ENCODE measurements at regions not wholly inside any gene's neighbourhood (a gene's known extent, or its start where the extent isn't known, plus 50 kb on each side); places are given as distances from the start of the nearest gene placed in this dataset.
A peak's percentile ranks its signal among the peaks of the same experiment; 100 is the strongest.

DNA sequence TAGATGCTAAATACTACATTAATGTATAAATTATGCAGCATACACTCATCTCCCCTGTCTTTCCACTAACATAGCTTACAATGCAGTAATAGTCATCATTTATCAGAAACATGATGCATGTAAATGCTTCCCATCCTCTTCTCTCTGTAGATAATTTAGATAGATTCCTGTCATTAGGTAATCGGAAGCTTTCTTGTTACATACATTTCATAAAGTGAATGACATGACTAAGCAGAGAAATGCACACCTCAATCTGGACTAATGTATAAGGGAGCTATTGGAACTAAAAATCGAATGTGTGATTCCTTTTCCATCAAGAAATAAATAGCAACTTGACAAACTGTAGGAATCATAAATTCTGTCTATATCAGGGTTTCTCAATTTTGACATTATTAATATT, 273.4 kb downstream of the RASSF9 start:
- no peak overlapping the region for H3K4me3 ChIP-seq (ENCODE audit: low read depth, low read length)

GRCh38 chr12:85564786-85565185, 271.4 kb downstream of the RASSF9 start:
- TF ChIP-seq, protein P1, sequence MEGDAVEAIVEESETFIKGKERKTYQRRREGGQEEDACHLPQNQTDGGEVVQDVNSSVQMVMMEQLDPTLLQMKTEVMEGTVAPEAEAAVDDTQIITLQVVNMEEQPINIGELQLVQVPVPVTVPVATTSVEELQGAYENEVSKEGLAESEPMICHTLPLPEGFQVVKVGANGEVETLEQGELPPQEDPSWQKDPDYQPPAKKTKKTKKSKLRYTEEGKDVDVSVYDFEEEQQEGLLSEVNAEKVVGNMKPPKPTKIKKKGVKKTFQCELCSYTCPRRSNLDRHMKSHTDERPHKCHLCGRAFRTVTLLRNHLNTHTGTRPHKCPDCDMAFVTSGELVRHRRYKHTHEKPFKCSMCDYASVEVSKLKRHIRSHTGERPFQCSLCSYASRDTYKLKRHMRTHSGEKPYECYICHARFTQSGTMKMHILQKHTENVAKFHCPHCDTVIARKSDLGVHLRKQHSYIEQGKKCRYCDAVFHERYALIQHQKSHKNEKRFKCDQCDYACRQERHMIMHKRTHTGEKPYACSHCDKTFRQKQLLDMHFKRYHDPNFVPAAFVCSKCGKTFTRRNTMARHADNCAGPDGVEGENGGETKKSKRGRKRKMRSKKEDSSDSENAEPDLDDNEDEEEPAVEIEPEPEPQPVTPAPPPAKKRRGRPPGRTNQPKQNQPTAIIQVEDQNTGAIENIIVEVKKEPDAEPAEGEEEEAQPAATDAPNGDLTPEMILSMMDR (IDR thresholded peaks at IDR 0.05; ENCODE audit: insufficient read depth, low read length), result no peak
- no peak for DNase-seq (ENCODE audit: low read depth)
- H3K4me3 ChIP-seq (ENCODE audit: low read depth, low read length), result no peak overlapping the region

More for the DNA sequence above, 273.4 kb downstream of the RASSF9 start:
- DNase-seq (ENCODE audit: low read depth), result no peak
- TF ChIP-seq, protein P1 (IDR thresholded peaks at IDR 0.05; ENCODE audit: insufficient read depth, low read length), result no peak

DNA sequence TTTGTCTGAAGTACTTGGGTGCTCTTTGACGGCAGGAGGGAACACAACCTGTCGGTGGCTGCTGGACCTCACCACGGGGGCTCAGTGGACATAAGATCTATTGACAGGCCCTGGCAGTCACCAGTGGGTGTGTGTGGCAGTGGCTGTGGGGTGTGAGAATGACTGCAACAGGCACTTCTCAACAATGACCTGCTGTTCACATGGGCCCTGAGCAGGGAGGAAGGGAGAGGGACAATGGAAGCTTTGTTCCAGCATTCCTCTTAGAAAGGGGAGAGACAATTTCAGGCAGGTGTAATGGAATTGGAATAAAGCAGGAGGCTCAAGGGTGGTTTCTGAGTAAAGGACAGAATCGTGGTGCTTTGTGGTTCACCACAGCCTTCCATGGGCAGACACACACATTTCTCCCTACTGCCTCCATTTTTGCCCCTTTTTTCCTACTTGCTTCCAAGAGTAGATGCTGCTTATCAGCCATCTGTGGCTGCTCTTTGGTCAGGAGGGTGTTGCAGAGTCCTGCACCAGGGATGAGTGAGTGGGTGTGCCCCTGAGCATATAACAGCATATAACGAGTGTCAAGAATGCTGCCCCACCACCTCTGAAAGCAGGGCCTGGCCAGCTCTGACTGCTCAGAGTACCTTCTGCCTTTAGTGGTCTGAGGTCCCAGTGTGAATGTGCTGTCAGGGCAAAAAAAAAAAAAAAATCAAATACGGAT, 267.7 kb downstream of the RASSF9 start:
- DNase-seq (ENCODE audit: low read depth), result no peak
- no peak overlapping the region for H3K4me3 ChIP-seq (ENCODE audit: low read depth, low read length)
- TF ChIP-seq, protein P1 (IDR thresholded peaks at IDR 0.05; ENCODE audit: insufficient read depth, low read length), result no peak

DNA sequence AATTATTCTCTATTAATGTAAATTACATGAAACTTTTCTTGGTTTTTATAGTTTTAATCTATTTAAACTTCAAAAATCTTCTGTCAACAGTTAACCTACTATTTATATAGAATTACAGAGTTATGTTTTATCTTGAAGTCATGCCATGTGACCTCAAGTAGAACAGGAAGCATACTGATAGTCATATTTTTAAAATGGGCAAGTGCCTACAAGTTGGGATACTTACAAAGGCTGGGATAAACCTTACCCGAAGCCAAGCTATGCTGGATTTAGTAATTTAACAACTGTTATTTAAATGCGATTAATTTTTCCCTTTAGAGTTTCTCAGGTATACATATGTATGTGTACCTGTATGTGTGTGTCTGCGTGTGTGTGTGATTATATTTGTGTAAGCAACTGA, 266.9 kb downstream of the RASSF9 start:
- no peak for DNase-seq (ENCODE audit: low read depth)
- H3K4me3 ChIP-seq (ENCODE audit: low read depth, low read length), result no peak overlapping the region
- TF ChIP-seq, protein P1 (IDR thresholded peaks at IDR 0.05; ENCODE audit: insufficient read depth, low read length), result no peak

DNA sequence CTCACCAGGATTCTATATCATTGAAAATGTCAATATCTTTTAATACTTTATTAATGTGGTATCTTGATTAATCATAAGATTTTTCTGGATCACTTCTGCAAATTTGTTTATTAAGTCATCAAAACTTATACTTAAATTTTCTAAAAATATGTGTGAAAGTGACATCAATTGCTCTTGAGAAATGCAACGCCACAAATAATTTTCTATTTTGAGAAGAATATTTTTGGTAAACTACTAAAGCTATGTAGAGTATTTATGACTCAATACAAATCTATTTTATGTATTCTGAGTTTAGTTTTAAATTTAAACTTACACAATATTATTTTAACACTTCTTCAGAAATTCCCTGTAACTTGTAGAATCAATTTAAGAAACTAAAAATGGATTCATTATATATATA, 263.3 kb downstream of the RASSF9 start:
- DNase-seq (ENCODE audit: low read depth), result peak; percentile 12

DNA sequence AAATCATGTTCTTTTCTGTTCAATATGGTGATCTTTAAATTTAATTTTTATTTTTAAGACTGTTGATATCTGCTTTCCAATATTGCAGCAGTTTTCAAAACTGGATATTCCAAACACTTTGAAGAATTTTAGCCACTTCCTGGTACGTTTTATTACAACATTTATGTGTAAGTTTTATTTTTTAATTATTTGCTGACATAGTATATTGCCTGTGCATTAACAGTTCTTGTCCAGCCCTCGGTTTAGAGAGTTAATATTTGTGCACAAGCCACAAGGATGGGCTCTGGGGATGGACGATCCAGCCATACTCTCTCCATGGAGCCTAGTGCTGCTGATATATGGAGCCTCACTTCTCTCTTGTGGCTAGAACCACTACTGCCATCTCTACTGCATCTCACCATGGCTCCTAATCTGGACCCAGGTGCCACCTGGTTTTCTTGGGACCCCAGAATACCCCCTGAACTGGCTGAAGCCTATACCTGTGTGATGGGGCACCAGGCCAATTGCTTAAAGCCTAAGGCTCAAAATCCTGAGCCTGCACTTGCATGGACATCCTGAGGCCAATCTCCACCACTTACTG, 262.5 kb downstream of the RASSF9 start:
- TF ChIP-seq, protein P1 (IDR thresholded peaks at IDR 0.05; ENCODE audit: insufficient read depth, low read length), result no peak
- no peak for DNase-seq (ENCODE audit: low read depth)
- no peak overlapping the region for H3K4me3 ChIP-seq (ENCODE audit: low read depth, low read length)

More for the DNA sequence above, 263.3 kb downstream of the RASSF9 start:
- H3K4me3 ChIP-seq (ENCODE audit: low read depth, low read length), result no peak overlapping the region
- TF ChIP-seq, protein P1 (IDR thresholded peaks at IDR 0.05; ENCODE audit: insufficient read depth, low read length), result no peak
